ENCODE measurements at regions not wholly inside any gene's neighbourhood (a gene's known extent, or its start where the extent isn't known, plus 50 kb on each side); places are given as distances from the start of the nearest gene placed in this dataset.

DNA sequence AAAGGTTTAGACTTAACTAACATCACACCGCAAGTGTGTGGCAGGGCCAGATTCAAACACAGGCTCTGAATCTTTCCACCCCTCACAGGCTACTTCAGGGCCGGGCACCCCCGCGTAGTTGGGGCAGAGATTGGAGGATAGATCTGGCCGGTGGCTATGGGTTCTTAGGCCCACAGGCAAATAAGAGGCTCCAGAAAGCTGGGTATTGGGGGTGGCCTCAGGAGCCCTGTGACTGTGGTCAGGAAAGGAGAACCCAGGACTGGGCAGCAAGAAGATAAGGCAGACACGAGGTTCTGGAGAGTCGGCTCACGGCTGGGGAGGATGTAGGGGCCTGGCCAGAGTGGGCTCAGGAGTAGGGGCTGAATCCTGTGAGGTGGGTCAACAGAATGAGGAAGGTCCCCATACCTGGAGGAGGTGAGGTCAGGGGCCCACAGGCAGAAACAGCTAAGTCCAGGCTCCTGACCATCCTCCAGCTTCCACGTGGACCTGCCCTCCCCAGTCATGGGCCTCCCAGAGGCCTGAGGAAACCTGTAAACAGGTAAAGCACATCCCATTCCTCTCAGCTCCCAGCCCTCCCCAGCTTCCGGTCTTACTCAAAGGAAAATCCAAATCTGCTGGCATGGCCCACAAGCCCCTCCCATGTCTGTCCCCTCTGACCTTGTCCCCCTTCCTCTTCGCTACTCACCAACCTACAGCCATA lies 306.2 kb downstream of the MATN1 start:
- no peak for ATAC-seq

DNA sequence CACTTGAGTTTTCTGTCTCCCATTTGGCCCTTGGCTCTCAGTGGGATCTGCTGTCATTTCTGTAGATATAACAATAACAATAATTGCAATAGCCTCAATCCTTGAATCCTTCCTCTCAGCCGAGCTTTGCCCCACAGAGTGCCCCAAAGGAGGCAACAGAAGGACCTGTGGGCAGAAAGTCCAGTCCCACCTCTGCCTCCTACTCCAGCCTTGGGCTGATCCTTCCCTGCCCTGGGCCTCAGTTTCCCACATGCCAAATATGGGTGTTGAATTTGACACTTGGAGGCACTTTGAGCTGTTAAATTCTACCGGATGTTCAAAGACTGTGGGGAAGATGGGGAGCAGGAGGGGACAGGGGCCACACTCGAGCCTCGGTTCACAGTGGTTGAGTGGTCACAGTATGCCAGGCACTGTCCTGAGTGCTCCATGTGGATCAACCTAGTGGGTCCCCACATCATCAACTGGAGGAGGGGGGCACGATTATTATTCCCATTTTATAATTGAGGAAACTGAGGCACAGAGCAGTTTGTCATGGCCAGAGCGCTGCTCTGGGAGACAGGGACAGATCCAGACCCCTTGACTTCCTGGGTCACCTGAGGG lies 307.1 kb downstream of the MATN1 start:
- ATAC-seq = no peak
- TF ChIP-seq BACH2 (CRISPR knock-in tag; IDR thresholded peaks at IDR 0.05; ENCODE audit: borderline replicate concordance) = no peak
- no peak for TF ChIP-seq ZFP3 (CRISPR knock-in tag; IDR thresholded peaks at IDR 0.05)
- TF ChIP-seq TCF4 (CRISPR knock-in tag; IDR thresholded peaks at IDR 0.05; ENCODE audit: borderline replicate concordance) = no peak
- TF ChIP-seq ZNF8 (CRISPR knock-in tag; IDR thresholded peaks at IDR 0.05) = no peak
- TF ChIP-seq TSHZ2 (CRISPR knock-in tag; IDR thresholded peaks at IDR 0.05) = no peak
- no peak for TF ChIP-seq CREB5 (CRISPR knock-in tag; IDR thresholded peaks at IDR 0.05; ENCODE audit: low read depth)
- TF ChIP-seq, protein P1, sequence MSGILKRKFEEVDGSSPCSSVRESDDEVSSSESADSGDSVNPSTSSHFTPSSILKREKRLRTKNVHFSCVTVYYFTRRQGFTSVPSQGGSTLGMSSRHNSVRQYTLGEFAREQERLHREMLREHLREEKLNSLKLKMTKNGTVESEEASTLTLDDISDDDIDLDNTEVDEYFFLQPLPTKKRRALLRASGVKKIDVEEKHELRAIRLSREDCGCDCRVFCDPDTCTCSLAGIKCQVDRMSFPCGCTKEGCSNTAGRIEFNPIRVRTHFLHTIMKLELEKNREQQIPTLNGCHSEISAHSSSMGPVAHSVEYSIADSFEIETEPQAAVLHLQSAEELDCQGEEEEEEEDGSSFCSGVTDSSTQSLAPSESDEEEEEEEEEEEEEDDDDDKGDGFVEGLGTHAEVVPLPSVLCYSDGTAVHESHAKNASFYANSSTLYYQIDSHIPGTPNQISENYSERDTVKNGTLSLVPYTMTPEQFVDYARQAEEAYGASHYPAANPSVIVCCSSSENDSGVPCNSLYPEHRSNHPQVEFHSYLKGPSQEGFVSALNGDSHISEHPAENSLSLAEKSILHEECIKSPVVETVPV (CRISPR knock-in tag; IDR thresholded peaks at IDR 0.05) = no peak
- TF ChIP-seq PATZ1 (CRISPR knock-in tag; IDR thresholded peaks at IDR 0.05; ENCODE audit: borderline replicate concordance) = no peak
- TF ChIP-seq GLIS3 (CRISPR knock-in tag; IDR thresholded peaks at IDR 0.05) = no peak
- TF ChIP-seq RARB (CRISPR knock-in tag; IDR thresholded peaks at IDR 0.05) = no peak

More for the DNA sequence above, 306.2 kb downstream of the MATN1 start:
- TF ChIP-seq ISL1 (CRISPR knock-in tag; IDR thresholded peaks at IDR 0.05) (no peak), BACH2 (CRISPR knock-in tag; IDR thresholded peaks at IDR 0.05; ENCODE audit: borderline replicate concordance) (no peak)

GRCh38 chr1:30415171-30415940 lies 308.0 kb downstream of the MATN1 start:
- TF ChIP-seq PPARA (CRISPR knock-in tag; IDR thresholded peaks at IDR 0.05; ENCODE audit: borderline replicate concordance) = no peak
- TF ChIP-seq PATZ1 (CRISPR knock-in tag; IDR thresholded peaks at IDR 0.05; ENCODE audit: borderline replicate concordance) = no peak
- no peak for TF ChIP-seq ZFP3 (CRISPR knock-in tag; IDR thresholded peaks at IDR 0.05)
- no peak for TF ChIP-seq OSR1 (CRISPR knock-in tag; IDR thresholded peaks at IDR 0.05)
- TF ChIP-seq SNAI2 (CRISPR knock-in tag; IDR thresholded peaks at IDR 0.05) = no peak
- TF ChIP-seq ZC3H10 (CRISPR knock-in tag; IDR thresholded peaks at IDR 0.05) = no peak
- TF ChIP-seq, protein P2, sequence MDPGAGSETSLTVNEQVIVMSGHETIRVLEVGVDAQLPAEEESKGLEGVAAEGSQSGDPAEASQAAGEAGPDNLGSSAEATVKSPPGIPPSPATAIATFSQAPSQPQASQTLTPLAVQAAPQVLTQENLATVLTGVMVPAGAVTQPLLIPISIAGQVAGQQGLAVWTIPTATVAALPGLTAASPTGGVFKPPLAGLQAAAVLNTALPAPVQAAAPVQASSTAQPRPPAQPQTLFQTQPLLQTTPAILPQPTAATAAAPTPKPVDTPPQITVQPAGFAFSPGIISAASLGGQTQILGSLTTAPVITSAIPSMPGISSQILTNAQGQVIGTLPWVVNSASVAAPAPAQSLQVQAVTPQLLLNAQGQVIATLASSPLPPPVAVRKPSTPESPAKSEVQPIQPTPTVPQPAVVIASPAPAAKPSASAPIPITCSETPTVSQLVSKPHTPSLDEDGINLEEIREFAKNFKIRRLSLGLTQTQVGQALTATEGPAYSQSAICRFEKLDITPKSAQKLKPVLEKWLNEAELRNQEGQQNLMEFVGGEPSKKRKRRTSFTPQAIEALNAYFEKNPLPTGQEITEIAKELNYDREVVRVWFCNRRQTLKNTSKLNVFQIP (CRISPR knock-in tag; IDR thresholded peaks at IDR 0.05; ENCODE audit: borderline replicate concordance, low read depth) = no peak
- TF ChIP-seq ZNF565 (CRISPR knock-in tag; conservative IDR thresholded peaks at IDR 0.05; ENCODE audit: low read depth) = no peak
- TF ChIP-seq CSDC2 (CRISPR knock-in tag; IDR thresholded peaks at IDR 0.05) = no peak
- TF ChIP-seq ZFP30 (CRISPR knock-in tag; IDR thresholded peaks at IDR 0.05) = no peak
- no peak for TF ChIP-seq ISL1 (CRISPR knock-in tag; IDR thresholded peaks at IDR 0.05)
- no peak for TF ChIP-seq BACH2 (CRISPR knock-in tag; IDR thresholded peaks at IDR 0.05; ENCODE audit: borderline replicate concordance)
- no peak for TF ChIP-seq GLIS3 (CRISPR knock-in tag; IDR thresholded peaks at IDR 0.05)
- no peak for ATAC-seq
